ENCODE measurements at regions not wholly inside any gene's neighbourhood (a gene's known extent, or its start where the extent isn't known, plus 50 kb on each side); places are given as distances from the start of the nearest gene placed in this dataset.

GRCh38 chr4:79763486-79764075 is 309.4 kb downstream of the ANTXR2 start:
- no peak for DNase-seq
- Histone ChIP-seq H3K4me1 (ENCODE audit: insufficient read depth, low read length) (no peaks in the 10 kb centered on the region), H3K36me3 (ENCODE audit: insufficient read depth, low read length) (no peaks in the 10 kb centered on the region), H3K4me3 (ENCODE audit: low read length) (no peak overlapping the region), H3K27ac (ENCODE audit: low read depth, low read length) (no peak overlapping the region), H3K27me3 (ENCODE audit: insufficient read depth, low read length, poor library complexity, severe bottlenecking) (no peaks in the 10 kb centered on the region), H3K9me3 (ENCODE audit: low read length) (no peaks in the 10 kb centered on the region)
- Mint-ChIP-seq H3K4me1 (no peaks in the 10 kb centered on the region), H3K27ac (no peak overlapping the region), H3K4me3 (no peak overlapping the region), H3K27me3 (no peaks in the 10 kb centered on the region), H3K36me3 (peaks cover 0 to 5% (median 2%) of the 10 kb centered on the region in 3 donors), H3K9me3 (peaks cover 0 to 14% (median 8%) of the 10 kb centered on the region in 5 donors)
- CTCF ChIA-PET, result no interaction called here
- POLR2A ChIA-PET, result no interaction called here

GRCh38 chr4:79759793-79760192 is 313.2 kb downstream of the ANTXR2 start:
- no peak overlapping the region for H3K4me3 ChIP-seq (ENCODE audit: low read length)
- H3K27ac Mint-ChIP-seq, result no peak overlapping the region
- no peak overlapping the region for H3K27ac ChIP-seq (ENCODE audit: low read depth, low read length)
- no peak for DNase-seq
- no peaks in the 10 kb centered on the region for H3K4me1 Mint-ChIP-seq
- POLR2A ChIA-PET, result no interaction called here
- no peaks in the 10 kb centered on the region for H3K27me3 Mint-ChIP-seq
- H3K36me3 ChIP-seq (ENCODE audit: insufficient read depth, low read length), result no peaks in the 10 kb centered on the region
- no peaks in the 10 kb centered on the region for H3K36me3 Mint-ChIP-seq
- CTCF ChIA-PET, result no interaction called here
- H3K27me3 ChIP-seq (ENCODE audit: insufficient read depth, low read length, poor library complexity, severe bottlenecking), result no peaks in the 10 kb centered on the region
- no peaks in the 10 kb centered on the region for H3K9me3 ChIP-seq (ENCODE audit: low read length)
- no peak overlapping the region for H3K4me3 Mint-ChIP-seq
- no peaks in the 10 kb centered on the region for H3K4me1 ChIP-seq (ENCODE audit: insufficient read depth, low read length)
- peaks cover 0 to 3% (median 0%) of the 10 kb centered on the region in 5 donors for H3K9me3 Mint-ChIP-seq

- no peak for DNase-seq
- no peaks in the 10 kb centered on the region for H3K4me1 Mint-ChIP-seq
- no peak overlapping the region for H3K27ac Mint-ChIP-seq
- H3K36me3 ChIP-seq (ENCODE audit: insufficient read depth, low read length), result no peaks in the 10 kb centered on the region
- H3K4me3 ChIP-seq (ENCODE audit: low read length), result no peak overlapping the region
- no peaks in the 10 kb centered on the region for H3K27me3 ChIP-seq (ENCODE audit: insufficient read depth, low read length, poor library complexity, severe bottlenecking)
- H3K9me3 Mint-ChIP-seq, result peaks cover 0 to 3% (median under 1%) of the 10 kb centered on the region in 5 donors
- no peaks in the 10 kb centered on the region for H3K27me3 Mint-ChIP-seq
- no peaks in the 10 kb centered on the region for H3K9me3 ChIP-seq (ENCODE audit: low read length)
- CTCF ChIA-PET, result no interaction called here
- no peak overlapping the region for H3K27ac ChIP-seq (ENCODE audit: low read depth, low read length)
- H3K36me3 Mint-ChIP-seq, result no peaks in the 10 kb centered on the region
- POLR2A ChIA-PET, result no interaction called here
- no peak overlapping the region for H3K4me3 Mint-ChIP-seq
- no peaks in the 10 kb centered on the region for H3K4me1 ChIP-seq (ENCODE audit: insufficient read depth, low read length)
Measured at GRCh38 chr4:79757600-79757999, 315.4 kb downstream of the ANTXR2 start.

GRCh38 chr4:79756140-79756895 is 316.7 kb downstream of the ANTXR2 start:
- Mint-ChIP-seq H3K9me3 (peaks cover 0 to 2% (median 0%) of the 10 kb centered on the region in 5 donors), H3K36me3 (no peaks in the 10 kb centered on the region), H3K4me3 (no peak overlapping the region), H3K27ac (no peak overlapping the region), H3K4me1 (no peaks in the 10 kb centered on the region), H3K27me3 (no peaks in the 10 kb centered on the region)
- H3K36me3 ChIP-seq (ENCODE audit: insufficient read depth, low read length), result no peaks in the 10 kb centered on the region
- no peaks in the 10 kb centered on the region for H3K4me1 ChIP-seq (ENCODE audit: insufficient read depth, low read length)
- H3K9me3 ChIP-seq (ENCODE audit: low read length), result no peaks in the 10 kb centered on the region
- H3K27me3 ChIP-seq (ENCODE audit: insufficient read depth, low read length, poor library complexity, severe bottlenecking), result no peaks in the 10 kb centered on the region
- H3K4me3 ChIP-seq (ENCODE audit: low read length), result no peak overlapping the region
- no peak for DNase-seq
- ChIA-PET POLR2A (no interaction called here), CTCF (no interaction called here)
- H3K27ac ChIP-seq (ENCODE audit: low read depth, low read length), result no peak overlapping the region

GRCh38 chr4:79748835-79749234 is 324.2 kb downstream of the ANTXR2 start:
- POLR2A ChIA-PET, result no interaction called here
- H3K27me3 Mint-ChIP-seq, result peaks cover 4 to 6% of the 10 kb centered on the region in 2 donors

GRCh38 chr4:79747252-79747651 is 325.8 kb downstream of the ANTXR2 start:
- no peak overlapping the region for H3K27ac Mint-ChIP-seq
- Histone ChIP-seq H3K27ac (ENCODE audit: low read depth, low read length) (no peak overlapping the region), H3K9me3 (ENCODE audit: low read length) (no peaks in the 10 kb centered on the region), H3K4me3 (ENCODE audit: low read length) (no peak overlapping the region), H3K27me3 (ENCODE audit: insufficient read depth, low read length, poor library complexity, severe bottlenecking) (no peaks in the 10 kb centered on the region), H3K36me3 (ENCODE audit: insufficient read depth, low read length) (no peaks in the 10 kb centered on the region), H3K4me1 (ENCODE audit: insufficient read depth, low read length) (no peaks in the 10 kb centered on the region)
- no peak overlapping the region for H3K4me3 Mint-ChIP-seq
- no peaks in the 10 kb centered on the region for H3K4me1 Mint-ChIP-seq
- no peaks in the 10 kb centered on the region for H3K36me3 Mint-ChIP-seq
- peaks cover 0 to 4% (median 0%) of the 10 kb centered on the region in 5 donors for H3K9me3 Mint-ChIP-seq
- CTCF ChIA-PET, result no interaction called here
- H3K27me3 Mint-ChIP-seq, result peaks cover 6% of the 10 kb centered on the region in 2 donors
- DNase-seq, result no peak
- POLR2A ChIA-PET, result no interaction called here

More at GRCh38 chr4:79748835-79749234, 324.2 kb downstream of the ANTXR2 start:
- Mint-ChIP-seq H3K4me3 (no peak overlapping the region), H3K9me3 (peaks cover 0 to 2% (median 0%) of the 10 kb centered on the region in 5 donors), H3K4me1 (no peaks in the 10 kb centered on the region), H3K27ac (no peak overlapping the region), H3K36me3 (no peaks in the 10 kb centered on the region)
- Histone ChIP-seq H3K4me3 (ENCODE audit: low read length) (no peak overlapping the region), H3K4me1 (ENCODE audit: insufficient read depth, low read length) (no peaks in the 10 kb centered on the region), H3K9me3 (ENCODE audit: low read length) (no peaks in the 10 kb centered on the region), H3K36me3 (ENCODE audit: insufficient read depth, low read length) (no peaks in the 10 kb centered on the region), H3K27me3 (ENCODE audit: insufficient read depth, low read length, poor library complexity, severe bottlenecking) (no peaks in the 10 kb centered on the region), H3K27ac (ENCODE audit: low read depth, low read length) (no peak overlapping the region)
- CTCF ChIA-PET, result no interaction called here
- no peak for DNase-seq

GRCh38 chr4:79743014-79743413 is 330.0 kb downstream of the ANTXR2 start:
- Mint-ChIP-seq H3K27ac (no peak overlapping the region), H3K4me1 (no peaks in the 10 kb centered on the region), H3K27me3 (peaks cover 6% of the 10 kb centered on the region in 2 donors), H3K9me3 (peaks cover 0 to 4% (median 0%) of the 10 kb centered on the region in 5 donors), H3K4me3 (no peak overlapping the region), H3K36me3 (no peaks in the 10 kb centered on the region)
- no peak for DNase-seq
- Histone ChIP-seq H3K27ac (ENCODE audit: low read depth, low read length) (no peak overlapping the region), H3K36me3 (ENCODE audit: insufficient read depth, low read length) (no peaks in the 10 kb centered on the region), H3K27me3 (ENCODE audit: insufficient read depth, low read length, poor library complexity, severe bottlenecking) (no peaks in the 10 kb centered on the region), H3K4me3 (ENCODE audit: low read length) (no peak overlapping the region), H3K4me1 (ENCODE audit: insufficient read depth, low read length) (no peaks in the 10 kb centered on the region), H3K9me3 (ENCODE audit: low read length) (no peaks in the 10 kb centered on the region)
- POLR2A ChIA-PET, result no interaction called here
- CTCF ChIA-PET, result interaction anchor here (0.6 kb wide), 1 partner anchor 827 kb away, joined by 3 read pairs; no protein-coding TSS in a partner anchor

GRCh38 chr4:79739912-79740311 is 331.9 kb upstream of the GK2 start:
- H3K27me3 Mint-ChIP-seq, result peaks cover 3 to 6% of the 10 kb centered on the region in 2 donors
- CTCF ChIA-PET, result no interaction called here

More at GRCh38 chr4:79739912-79740311, 331.9 kb upstream of the GK2 start:
- no peak for DNase-seq
- H3K4me1 ChIP-seq (ENCODE audit: insufficient read depth, low read length), result no peaks in the 10 kb centered on the region
- Mint-ChIP-seq H3K9me3 (peaks cover 0 to 4% (median 0%) of the 10 kb centered on the region in 5 donors), H3K27ac (no peak overlapping the region), H3K4me1 (no peaks in the 10 kb centered on the region), H3K36me3 (no peaks in the 10 kb centered on the region), H3K4me3 (no peak overlapping the region)
- no peaks in the 10 kb centered on the region for H3K36me3 ChIP-seq (ENCODE audit: insufficient read depth, low read length)
- H3K27ac ChIP-seq (ENCODE audit: low read depth, low read length), result no peak overlapping the region
- no peak overlapping the region for H3K4me3 ChIP-seq (ENCODE audit: low read length)
- no peaks in the 10 kb centered on the region for H3K27me3 ChIP-seq (ENCODE audit: insufficient read depth, low read length, poor library complexity, severe bottlenecking)
- H3K9me3 ChIP-seq (ENCODE audit: low read length), result no peaks in the 10 kb centered on the region
- POLR2A ChIA-PET, result no interaction called here

Measured in CD8-positive, alpha-beta memory T cell (primary cell).